Left lobe of liver (tissue), 2 donors: ENCODE measurements at regions not wholly inside any gene's neighbourhood (a gene's known extent, or its start where the extent isn't known, plus 50 kb on each side); places are given as distances from the start of the nearest gene placed in this dataset.

ENCODE experiments used
- ATAC-seq: fragments of 200-7000 bp; cut with Tn5 transposase; one replicate; pipeline ENCODE4 v1.9.1; 2020; ENCODE audit warnings: mild to moderate bottlenecking, moderate library complexity
- DNase-seq: peaks from one replicate; pipeline ENCODE4 v3.0.0-alpha.2; 2020; ENCODE audit warnings: low spot score
- donor health status: DM: no; HTN: no; CAD: no; lungs with moderate emphysema.
- donor health status: DM: no; HTN: yes; CAD: no.

DNA sequence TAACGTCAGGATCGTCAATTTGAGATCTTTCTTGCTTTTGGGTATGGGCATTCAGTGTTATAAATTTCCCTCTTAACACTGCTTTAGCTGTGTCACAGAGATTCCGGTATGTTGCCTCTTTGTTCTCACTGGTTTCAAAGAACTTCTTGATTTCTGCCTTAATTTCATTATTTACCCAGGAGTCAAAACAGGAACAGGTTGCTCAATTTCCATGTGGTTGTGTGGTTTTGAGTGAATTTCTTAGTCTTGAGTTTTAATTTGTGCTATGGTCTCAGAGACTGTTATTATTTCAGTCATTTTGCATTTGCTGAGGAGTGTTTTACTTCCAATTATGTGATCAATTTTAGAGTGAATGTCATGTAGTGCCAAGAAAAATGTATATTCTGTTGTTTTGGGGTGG lies 153.1 kb downstream of the PCDH17 start:
- ATAC-seq (no peak), DNase-seq (no peak)

- no peak for DNase-seq
- ATAC-seq, result no peak
Observed at GRCh38 chr13:57787058-57787791, 155.7 kb downstream of the PCDH17 start.

DNA sequence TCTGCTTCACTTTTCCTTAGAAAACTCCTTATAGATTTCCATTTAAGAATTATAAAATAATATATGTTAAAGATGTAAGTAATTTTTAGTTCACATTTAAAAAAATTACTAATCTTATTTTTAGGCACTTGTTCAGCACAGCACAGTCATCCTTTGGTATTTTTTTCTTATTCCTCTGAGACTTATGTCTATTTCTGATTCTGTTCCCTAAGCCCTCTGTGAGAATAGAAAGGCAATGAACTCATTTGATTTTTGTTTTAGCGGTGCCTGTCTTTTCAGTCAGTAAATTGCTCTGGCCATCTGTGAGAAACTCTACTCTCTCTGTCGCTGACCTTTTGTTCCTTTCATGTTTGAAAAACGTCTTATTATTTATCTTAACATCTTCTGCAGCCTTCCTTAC lies 168.1 kb downstream of the PCDH17 start:
- no peak for ATAC-seq
- DNase-seq, result no peak

DNA sequence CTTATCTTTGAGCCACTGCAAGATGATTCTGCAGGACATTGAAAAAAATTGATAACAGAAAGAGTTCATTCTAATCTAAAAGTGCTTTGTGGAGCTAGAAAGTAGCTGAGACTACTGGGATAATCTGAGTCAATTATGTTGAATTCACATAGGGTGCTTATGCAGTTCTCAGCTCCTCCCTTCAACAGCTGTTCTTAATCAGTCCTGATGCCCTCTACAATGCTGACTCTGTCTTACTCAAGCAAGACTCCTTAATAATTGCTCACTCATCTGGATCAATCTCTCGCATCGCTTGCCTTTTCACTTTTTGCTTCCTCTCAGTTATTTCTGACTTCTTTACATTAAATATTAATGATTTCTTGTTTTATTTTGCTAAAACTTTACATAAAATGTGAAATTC lies 182.1 kb downstream of the PCDH17 start:
- DNase-seq, result no peak
- ATAC-seq, result no peak

DNA sequence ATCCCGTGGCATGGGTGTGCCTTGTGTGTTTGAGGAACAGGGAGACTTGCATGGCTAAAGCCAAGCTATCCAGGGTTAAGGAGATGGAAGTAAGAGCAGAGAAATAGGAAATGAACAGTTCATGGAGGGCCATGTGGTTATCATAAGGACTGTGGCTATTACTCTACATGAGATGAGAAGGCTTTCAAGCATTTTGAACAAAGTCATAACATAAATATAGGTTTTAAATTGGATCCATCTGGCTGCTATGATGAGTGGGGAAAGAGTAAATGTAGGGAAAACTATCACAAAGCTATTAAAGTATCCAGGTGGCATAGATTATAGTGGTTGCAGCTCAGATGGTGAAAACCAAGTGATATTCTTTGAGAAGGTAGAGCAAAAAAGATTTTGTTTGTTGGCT lies 184.1 kb downstream of the PCDH17 start:
- DNase-seq (no peak), ATAC-seq (no peak)

DNA sequence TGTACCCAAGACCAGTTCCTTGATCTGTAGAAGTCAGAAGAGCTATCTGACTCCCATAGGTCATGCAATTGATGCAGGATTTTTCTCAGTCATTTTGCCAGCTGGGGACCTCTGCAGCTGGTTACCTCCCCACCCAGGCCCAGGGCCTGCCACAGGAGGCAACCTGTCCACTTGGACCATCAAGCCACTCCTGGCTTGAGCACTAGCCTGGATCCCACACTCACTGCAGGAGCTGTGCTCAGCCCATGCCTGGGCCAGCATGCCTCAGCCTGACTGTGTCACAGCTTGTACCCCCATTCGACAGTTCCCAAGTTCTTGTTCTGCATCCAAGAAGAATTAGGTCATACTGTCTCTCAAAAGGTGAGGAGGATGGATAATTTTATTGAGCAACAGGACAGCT lies 189.4 kb downstream of the PCDH17 start:
- ATAC-seq, result no peak
- DNase-seq, result no peak

DNA sequence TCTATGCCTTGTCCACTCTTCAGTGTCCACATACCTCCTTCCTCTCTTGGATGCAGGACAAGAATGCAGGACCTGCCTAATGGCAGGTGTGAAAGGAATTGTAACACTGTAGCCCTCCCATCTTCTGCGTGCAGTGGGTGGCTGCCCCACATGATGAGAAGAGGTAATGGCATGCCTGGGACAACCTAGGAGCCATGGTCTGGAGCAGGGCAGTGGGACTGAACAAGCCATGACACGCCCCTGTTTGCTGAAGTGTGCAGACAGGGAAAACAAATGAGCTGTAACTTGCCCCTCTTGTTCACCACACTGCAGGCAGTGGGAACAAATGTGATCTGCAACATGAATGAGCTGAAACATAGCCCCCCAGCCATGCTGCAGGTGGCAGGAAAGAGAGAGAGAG lies 192.2 kb downstream of the PCDH17 start:
- DNase-seq, result no peak
- no peak for ATAC-seq

DNA sequence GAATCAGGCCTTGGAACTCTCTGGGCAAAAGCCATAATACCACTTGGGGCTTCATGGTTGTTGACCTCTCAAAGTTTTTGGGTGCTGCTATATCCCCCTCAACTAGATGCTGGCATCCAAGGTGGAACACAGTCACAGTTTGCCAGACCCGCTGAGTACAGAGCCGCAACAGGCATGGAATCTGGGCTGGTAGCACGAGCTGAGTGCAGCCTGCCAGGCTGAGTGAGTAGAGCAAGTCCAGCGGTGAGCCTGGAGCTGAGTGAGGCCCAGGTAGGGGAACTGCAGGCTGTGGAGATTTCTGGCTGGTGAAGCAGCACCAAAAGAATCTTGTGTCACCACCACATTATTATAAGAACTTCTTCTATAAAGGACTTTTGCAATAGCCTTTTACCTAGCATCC lies 192.6 kb downstream of the PCDH17 start:
- ATAC-seq (no peak), DNase-seq (no peak)

DNA sequence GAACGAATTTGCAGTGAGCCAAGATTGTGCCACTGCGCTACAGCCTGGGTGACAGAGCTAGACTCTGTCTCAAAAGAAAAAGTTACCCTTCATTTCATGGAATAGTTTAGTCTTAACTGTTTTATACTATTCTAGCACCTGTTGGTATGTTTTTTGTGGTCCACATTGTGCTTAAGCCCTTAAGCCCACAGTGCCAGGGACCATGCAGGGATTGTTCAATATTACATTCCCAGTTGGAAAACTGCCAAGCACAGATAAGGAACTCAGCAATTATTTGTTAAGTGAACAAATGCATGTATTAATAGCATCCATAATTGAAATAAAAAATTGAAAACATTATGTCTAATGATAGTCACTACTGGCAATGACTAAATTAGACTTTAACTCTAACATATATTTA lies 193.5 kb downstream of the PCDH17 start:
- no peak for ATAC-seq
- DNase-seq, result no peak

DNA sequence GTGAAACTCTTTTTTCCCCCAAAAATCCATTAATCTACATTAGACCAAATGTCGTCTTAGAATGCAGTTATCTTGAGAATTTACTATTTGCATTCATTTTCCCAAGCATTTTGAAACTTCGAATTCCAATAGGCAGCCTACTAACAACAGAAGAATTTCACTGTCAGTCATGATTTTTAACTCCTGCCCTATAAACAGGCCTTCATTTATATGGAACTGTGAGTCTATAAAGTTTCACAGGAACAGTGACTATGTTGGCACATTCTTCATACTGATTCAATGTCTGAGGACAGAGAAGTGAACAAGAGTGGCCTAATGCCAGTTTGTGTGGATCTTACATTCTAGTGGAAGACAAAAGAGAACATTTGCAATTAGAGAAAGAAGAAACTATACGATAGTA lies 198.0 kb downstream of the PCDH17 start:
- ATAC-seq, result no peak
- DNase-seq, result no peak

- DNase-seq (no peak), ATAC-seq (no peak)
Observed at GRCh38 chr13:57832187-57832586, 200.6 kb downstream of the PCDH17 start.

DNA sequence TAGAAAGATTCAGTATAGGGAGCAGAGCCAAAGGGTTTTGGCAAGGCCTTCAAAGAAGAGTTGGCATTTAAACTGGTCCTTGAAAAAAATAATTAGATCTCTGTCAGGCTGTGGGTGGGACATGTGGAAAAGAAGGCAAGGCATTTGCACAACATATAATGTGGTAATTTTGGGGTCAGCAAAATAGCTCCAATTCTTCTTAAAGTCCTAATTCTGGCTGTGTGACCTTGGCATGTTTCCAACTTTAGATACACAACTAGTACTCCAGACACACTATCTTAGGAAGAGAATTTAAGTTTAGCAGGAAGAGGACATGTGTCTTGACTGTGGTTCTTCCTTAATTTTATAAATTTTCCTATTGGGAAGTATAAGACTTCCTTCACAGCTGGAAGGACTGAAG lies 206.3 kb downstream of the PCDH17 start:
- DNase-seq (no peak), ATAC-seq (no peak)

GRCh38 chr13:57843521-57843920 lies 212.0 kb downstream of the PCDH17 start:
- ATAC-seq, result no peak
- DNase-seq, result no peak

DNA sequence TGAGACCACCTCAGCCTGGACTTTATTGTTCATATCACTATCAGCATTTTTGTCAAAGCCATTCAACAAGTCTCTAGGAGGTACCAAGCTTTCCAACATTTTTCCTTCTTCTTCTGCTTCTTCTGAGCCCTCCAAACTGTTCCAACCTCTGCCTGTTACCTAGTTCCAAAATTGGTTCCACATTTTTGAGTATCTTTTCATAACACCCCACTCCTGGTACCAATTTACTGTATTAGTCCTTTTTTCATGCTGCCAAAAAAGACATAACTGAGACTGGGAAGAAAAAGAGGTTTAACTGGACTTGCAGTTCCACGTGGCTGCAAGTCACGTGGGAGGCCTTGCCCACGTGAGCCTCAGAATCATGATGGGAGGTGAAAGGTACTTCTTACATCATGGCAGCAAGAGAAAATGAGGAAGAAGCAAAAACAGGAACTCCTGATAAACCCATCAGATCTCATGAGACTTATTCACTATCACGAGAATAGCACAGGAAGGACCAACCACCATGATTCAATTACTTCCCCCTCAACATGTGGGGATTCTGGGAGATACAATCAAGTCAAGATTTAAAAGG lies 215.1 kb downstream of the PCDH17 start:
- no peak for DNase-seq
- no peak for ATAC-seq

DNA sequence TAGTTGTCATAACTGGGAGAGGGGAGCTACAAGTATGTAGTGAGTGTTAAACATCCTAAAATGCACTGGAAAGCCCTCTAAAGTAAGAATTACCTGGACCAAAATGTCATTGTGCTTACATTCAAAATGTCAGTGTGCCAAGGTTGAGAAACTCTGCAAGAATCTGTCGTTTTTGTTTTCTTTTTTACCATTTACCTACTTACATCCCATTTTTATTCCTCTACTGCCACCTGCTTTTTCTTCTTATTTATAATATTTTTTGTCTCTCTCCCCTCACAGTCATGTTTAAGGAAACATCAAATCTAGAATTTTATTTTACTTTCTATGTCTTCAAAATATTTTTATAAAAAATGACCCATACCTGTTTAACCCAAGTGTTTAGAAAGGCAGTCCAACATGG lies 226.4 kb downstream of the PCDH17 start:
- ATAC-seq, result no peak
- no peak for DNase-seq

DNA sequence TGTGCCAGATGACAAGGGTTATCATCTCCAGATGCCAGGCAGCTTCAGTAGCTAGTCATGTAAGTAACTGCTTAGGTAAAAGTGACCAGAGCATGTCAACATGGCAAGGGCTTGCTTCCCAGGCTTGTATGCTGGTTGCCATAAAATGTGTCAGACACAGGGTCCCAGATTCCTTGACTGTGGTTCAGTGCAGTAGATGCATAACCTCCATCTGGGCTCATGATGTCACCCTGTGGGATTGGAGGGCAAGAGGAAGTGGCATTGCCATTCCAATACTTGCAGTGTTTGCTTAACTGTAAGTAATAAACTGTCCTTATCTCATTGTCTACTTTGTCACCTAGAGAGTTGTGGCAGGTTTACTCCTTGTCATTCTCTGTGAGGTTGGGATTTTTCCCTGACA lies 226.8 kb downstream of the PCDH17 start:
- DNase-seq (no peak), ATAC-seq (no peak)

DNA sequence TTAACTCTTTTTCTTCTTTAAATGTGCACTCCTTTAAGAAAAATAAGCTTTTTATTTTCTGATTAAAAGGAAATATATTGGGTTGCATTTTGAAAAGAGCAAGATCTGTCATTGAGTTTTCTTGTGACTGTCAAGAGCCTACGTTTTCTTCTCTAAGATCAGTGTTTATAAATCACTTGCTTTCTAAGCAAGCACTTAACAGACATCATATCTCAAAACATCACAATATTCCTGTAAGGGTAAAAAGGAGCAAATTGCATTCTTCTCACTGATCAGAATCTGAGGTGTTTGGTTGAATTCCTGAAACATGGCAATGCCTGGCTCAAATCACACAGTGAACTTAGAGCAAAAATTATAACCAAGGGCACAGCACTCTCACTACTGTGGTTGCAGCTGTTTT lies 231.3 kb downstream of the PCDH17 start:
- no peak for ATAC-seq
- DNase-seq, result no peak

DNA sequence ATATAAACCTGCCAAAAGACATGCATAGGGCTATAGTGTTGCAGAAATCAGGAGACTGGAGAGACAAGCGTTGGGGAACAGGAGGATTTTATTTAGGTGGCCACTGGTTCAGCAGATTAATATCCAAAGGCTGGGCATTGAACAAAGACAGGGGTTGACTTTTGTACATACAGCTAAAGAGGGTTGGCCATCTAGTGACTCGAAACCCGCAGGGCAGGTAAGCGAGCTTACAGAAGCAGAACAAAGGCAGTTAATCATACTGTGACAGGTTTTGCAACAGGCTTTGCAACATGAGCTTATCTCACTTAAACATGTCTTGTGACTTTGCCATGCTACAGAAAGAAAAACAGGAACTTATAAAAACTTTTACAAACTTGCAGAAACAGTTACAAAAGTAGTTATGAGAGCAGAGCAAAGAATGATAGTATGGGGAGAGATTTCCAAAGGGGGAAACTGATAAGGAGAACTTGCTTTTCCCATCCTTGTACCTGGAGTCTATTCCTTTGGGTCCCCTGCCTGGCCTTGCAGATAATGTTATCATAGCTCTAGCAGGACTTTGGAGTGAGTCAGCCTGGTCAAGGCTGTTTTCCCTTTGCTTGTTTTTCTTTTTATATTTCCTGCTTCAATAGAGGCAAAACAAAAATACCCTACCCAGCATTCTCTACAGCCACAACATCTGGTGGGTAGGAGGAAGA lies 234.2 kb downstream of the PCDH17 start:
- DNase-seq, result no peak
- ATAC-seq, result no peak

DNA sequence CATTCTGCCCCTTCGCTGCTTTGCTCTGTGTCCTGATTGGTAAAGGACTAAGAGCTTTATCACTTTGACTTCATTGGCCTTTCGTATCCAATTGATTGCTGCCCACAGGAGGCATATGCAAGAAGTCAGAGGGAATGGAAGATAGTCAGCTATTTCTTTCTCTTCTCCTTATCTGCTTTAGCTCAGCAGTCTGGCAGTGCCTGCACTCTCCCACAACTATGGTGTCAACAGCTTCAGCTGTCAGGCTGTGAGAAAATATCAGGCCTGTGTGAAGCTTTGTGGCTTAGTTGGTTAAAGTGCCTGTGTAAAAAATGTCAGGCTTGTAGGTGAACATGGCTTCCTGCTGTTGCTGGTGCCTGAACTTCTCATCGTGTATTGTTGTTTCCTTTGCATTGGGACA lies 243.0 kb downstream of the PCDH17 start:
- DNase-seq, result no peak
- ATAC-seq, result no peak

- DNase-seq (no peak), ATAC-seq (no peak)
Observed at GRCh38 chr13:57877601-57878000, 246.1 kb downstream of the PCDH17 start.

DNA sequence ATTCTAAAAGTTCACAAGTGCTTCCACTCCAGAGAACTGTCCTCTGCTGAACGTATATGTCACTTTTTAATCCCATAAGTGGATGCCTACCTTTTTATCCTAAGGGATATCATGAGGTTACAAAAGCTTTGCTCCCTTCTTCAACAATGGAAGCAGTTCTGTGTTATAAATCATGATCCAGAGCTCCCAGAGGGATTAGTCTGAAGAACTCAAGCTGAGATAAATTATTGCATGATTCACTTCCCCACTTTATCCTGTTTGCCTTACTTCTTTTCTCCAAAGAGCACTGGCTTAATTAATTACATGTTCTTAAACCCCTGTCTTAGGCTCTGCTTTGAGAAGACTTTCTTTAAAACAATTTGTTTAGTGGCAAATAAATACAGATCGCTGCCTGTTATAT lies 246.7 kb downstream of the PCDH17 start:
- DNase-seq (no peak), ATAC-seq (no peak)

GRCh38 chr13:57897225-57897624 lies 265.7 kb downstream of the PCDH17 start:
- DNase-seq, result no peak
- ATAC-seq, result no peak

DNA sequence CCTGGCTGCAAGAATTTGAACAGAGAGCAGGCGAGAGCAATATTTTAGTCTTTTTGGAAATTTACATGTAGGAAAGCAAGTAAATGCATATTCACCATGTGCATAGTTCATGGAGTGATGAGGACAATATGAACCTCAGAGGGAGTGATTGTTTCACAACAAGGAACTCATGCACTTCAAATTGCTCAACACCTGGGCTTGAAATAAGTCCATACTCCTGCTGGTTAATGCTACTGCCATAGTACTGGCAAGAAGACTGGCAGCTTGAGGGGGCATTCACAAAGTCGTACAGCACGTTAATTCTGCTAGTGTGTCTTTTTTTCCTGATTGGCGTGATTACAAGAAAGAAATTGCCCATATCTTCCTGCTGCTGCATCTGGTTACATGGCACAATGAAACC lies 267.6 kb downstream of the PCDH17 start:
- no peak for DNase-seq
- ATAC-seq, result no peak
